ENCODE measurements at regions not wholly inside any gene's neighbourhood (a gene's known extent, or its start where the extent isn't known, plus 50 kb on each side); places are given as distances from the start of the nearest gene placed in this dataset.

DNA sequence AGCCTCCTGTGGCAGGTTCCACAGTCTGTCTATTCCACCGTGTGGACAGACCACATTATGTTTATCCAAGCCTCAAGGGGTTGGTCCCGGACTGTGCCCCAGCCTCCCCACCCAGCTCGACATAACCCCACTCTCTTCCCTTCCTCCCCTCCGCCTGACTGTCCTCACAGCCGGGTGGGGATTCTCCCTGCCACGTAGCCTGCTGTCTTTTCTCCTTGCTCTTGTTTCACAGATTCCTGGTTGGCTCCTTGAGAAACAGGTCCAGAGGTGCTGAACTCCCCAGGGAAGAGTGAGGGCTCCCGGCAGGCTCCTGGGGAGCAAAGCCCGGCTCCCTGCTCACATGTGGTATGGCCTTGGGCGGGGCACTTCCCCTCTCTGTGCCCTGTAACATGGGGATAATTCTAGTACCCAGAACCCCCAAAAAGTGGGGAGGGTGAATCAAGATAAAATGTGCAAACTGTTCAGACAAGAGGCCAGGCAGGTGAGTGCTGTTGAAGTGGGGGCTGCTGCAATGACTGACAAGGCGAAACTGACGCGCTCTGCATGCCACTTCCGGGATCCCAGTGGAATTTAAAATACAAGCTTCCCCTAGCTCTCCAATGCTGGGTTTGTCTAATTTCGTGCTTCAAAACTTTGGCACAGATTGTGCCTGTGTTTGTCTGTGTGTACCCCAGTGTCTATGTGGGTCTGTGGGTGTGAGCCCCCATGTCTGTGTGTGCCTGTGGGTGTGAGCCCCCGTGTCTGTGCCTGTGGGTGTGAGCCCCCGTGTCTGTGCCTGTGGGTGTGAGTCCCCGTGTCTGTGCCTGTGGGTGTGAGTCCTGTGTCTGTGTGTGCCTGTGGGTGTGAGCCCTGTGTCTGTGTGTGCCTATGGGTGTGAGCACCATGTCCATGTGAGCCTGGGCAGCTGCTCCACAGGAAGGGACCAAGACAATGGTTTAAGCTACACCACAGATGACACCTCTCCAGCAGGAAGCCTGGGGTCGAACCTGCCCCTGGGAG lies 160.6 kb upstream of the IQSEC1 start:
- TF ChIP-seq, protein P1, sequence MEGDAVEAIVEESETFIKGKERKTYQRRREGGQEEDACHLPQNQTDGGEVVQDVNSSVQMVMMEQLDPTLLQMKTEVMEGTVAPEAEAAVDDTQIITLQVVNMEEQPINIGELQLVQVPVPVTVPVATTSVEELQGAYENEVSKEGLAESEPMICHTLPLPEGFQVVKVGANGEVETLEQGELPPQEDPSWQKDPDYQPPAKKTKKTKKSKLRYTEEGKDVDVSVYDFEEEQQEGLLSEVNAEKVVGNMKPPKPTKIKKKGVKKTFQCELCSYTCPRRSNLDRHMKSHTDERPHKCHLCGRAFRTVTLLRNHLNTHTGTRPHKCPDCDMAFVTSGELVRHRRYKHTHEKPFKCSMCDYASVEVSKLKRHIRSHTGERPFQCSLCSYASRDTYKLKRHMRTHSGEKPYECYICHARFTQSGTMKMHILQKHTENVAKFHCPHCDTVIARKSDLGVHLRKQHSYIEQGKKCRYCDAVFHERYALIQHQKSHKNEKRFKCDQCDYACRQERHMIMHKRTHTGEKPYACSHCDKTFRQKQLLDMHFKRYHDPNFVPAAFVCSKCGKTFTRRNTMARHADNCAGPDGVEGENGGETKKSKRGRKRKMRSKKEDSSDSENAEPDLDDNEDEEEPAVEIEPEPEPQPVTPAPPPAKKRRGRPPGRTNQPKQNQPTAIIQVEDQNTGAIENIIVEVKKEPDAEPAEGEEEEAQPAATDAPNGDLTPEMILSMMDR (IDR thresholded peaks at IDR 0.05): no peak
- no peak for TF ChIP-seq POLR2A (IDR thresholded peaks at IDR 0.05)

Data from Peyer's patch (tissue), 4 donors.